Type B pancreatic cell (in vitro differentiated cells): ENCODE measurements at regions not wholly inside any gene's neighbourhood (a gene's known extent, or its start where the extent isn't known, plus 50 kb on each side); places are given as distances from the start of the nearest gene placed in this dataset.

ENCODE experiments used
- DNase-seq: peaks from one replicate; pipeline ENCODE4 v3.0.0; 2021; ENCODE audit warnings: mixed read lengths; ENCODE audit not compliant: unreplicated experiment; ENCODE audit errors: extremely low spot score
- H3K27ac Mint-ChIP-seq: 2 replicates; pipeline ENCODE4 v1.8.0; 2021; ENCODE audit warnings: mild to moderate bottlenecking, mixed read lengths
- H3K27me3 Mint-ChIP-seq: 2 replicates; pipeline ENCODE4 v1.8.0; 2021; ENCODE audit warnings: mixed read lengths
- H3K36me3 Mint-ChIP-seq: 2 replicates; pipeline ENCODE4 v1.8.0; 2021; ENCODE audit warnings: mixed read lengths
- H3K4me1 Mint-ChIP-seq: one replicate; pipeline ENCODE4 v1.8.0; 2021; ENCODE audit warnings: mixed read lengths; ENCODE audit not compliant: unreplicated experiment
- H3K4me3 Mint-ChIP-seq: 2 replicates; pipeline ENCODE4 v1.8.0; 2021; ENCODE audit warnings: mild to moderate bottlenecking, mixed read lengths
- H3K9me3 Mint-ChIP-seq: 2 replicates; pipeline ENCODE4 v1.8.0; 2021; ENCODE audit warnings: mixed read lengths
- TF ChIP-seq, protein P1 (sequence below): fragments of 200-600 bp; sonication (generic); conservative IDR thresholded peaks from 2 replicates; pipeline ENCODE4 v1.5.0; 2021; ENCODE audit warnings: antibody characterized with exemption, mild to moderate bottlenecking

DNA sequence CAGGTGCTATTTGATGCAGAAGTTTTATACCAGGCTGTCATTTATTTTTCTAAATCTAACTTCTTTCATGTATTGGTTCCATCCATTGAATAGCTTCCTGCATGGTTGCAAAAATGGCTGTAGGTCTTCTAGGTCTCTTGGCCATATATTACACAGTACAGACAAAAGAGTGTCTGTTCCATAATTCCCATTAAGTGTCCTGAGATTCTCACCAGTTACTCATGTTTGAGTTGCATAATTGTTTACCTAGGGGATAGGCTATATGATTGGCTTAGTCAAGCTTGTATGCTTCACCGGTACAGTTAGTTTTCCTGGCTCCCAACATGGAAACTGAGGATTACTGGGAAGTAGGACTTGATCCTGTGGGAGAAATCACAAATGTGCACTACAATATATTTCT is 399.4 kb upstream of the NUDT12 start:
- TF ChIP-seq, protein P1, sequence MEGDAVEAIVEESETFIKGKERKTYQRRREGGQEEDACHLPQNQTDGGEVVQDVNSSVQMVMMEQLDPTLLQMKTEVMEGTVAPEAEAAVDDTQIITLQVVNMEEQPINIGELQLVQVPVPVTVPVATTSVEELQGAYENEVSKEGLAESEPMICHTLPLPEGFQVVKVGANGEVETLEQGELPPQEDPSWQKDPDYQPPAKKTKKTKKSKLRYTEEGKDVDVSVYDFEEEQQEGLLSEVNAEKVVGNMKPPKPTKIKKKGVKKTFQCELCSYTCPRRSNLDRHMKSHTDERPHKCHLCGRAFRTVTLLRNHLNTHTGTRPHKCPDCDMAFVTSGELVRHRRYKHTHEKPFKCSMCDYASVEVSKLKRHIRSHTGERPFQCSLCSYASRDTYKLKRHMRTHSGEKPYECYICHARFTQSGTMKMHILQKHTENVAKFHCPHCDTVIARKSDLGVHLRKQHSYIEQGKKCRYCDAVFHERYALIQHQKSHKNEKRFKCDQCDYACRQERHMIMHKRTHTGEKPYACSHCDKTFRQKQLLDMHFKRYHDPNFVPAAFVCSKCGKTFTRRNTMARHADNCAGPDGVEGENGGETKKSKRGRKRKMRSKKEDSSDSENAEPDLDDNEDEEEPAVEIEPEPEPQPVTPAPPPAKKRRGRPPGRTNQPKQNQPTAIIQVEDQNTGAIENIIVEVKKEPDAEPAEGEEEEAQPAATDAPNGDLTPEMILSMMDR, result no peak
- Mint-ChIP-seq H3K27me3 (no peaks in the 10 kb centered on the region), H3K4me3 (no peak overlapping the region), H3K9me3 (peaks cover 6% of the 10 kb centered on the region), H3K36me3 (no peaks in the 10 kb centered on the region), H3K27ac (no peak overlapping the region), H3K4me1 (no peaks in the 10 kb centered on the region)
- no peak for DNase-seq

DNA sequence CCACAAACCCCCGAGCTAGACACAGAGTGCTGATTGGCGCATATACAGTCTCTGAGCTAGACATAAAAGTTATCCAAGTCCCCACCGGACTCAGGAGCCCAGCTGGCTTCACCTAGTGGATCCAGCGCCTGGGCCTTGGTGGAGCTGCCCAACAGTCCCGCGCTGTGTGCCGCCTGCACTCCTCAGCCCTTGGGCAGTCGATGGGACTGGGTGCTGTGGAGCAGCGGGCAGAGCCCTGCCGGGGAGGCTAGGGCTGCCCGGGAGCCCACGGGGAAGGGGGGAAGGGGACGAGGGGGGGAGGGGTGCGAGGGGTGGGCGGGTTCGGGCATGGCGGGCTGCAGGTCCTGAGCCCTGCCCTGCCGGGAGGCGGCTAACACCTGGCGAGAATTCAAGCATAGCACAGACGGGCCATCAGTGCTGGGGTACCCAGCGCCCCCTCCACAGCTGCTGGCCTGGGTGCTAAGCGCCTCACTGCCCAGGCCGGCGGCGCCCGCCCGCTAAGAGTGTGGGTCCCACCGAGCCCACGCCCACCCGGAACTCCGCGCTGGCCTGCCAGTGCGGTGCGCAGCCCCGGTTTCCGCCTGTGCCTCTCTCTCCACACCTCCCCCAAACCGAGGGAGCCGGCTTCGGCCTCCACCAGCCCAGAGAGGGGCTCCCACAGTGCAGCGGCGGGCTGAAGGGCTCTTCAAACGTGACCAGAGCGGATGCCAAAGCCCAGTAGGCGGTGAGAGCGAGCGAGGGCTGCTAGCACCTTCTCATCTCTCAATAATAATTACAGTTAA is 391.2 kb upstream of the NUDT12 start:
- no peak overlapping the region for H3K4me3 Mint-ChIP-seq
- H3K36me3 Mint-ChIP-seq, result no peaks in the 10 kb centered on the region
- H3K27me3 Mint-ChIP-seq, result no peaks in the 10 kb centered on the region
- H3K9me3 Mint-ChIP-seq, result peaks cover 5% of the 10 kb centered on the region
- H3K4me1 Mint-ChIP-seq, result no peaks in the 10 kb centered on the region
- no peak for DNase-seq
- TF ChIP-seq, protein P1, result no peak
- H3K27ac Mint-ChIP-seq, result no peak overlapping the region

DNA sequence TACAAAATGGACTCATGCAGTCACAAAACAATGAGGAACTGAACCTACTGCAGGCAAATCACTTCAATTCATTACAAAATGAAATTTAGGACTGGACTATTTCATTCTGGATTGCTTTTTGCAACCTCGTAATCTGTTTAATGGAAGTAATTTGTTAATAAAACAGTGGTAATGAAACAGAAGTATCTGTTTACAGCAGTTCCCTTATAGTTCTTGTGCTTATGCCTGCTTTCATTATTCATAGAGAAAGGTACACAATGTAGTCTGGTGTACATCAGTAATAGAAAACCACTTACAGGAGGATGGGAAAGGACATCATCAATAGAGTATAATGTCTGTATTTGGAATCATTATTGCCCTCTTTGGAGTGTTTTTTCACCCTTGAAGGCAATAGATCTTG is 389.2 kb upstream of the NUDT12 start:
- TF ChIP-seq, protein P1, result no peak
- H3K27me3 Mint-ChIP-seq, result no peaks in the 10 kb centered on the region

DNA sequence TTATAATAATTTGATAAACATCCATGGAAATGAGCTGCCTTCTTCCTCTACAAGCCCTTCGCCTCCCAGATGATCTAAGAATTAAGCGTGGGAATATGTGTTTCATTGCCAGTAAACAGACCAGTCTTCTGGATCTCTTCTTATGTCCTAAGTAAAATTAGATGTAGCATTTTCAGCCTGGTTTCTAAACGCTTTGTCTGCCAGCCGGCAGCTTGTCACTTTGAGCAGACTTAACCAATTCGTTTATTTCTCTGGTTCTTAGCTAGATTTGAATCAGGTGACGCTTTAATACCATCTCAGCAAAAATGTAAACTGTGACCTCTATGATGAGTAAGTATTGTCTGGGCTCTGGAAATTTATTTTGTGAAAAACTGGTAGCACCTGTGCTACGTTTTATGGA is 380.6 kb upstream of the NUDT12 start:
- Mint-ChIP-seq H3K36me3 (no peaks in the 10 kb centered on the region), H3K27ac (no peak overlapping the region), H3K27me3 (no peaks in the 10 kb centered on the region), H3K4me1 (peaks cover 16% of the 10 kb centered on the region), H3K4me3 (no peak overlapping the region), H3K9me3 (no peaks in the 10 kb centered on the region)
- TF ChIP-seq, protein P1, result no peak
- DNase-seq, result no peak

More for the DNA sequence above, 389.2 kb upstream of the NUDT12 start:
- Mint-ChIP-seq H3K4me1 (no peaks in the 10 kb centered on the region), H3K4me3 (no peak overlapping the region), H3K36me3 (no peaks in the 10 kb centered on the region), H3K27ac (no peak overlapping the region), H3K9me3 (peaks cover 5% of the 10 kb centered on the region)
- no peak for DNase-seq

DNA sequence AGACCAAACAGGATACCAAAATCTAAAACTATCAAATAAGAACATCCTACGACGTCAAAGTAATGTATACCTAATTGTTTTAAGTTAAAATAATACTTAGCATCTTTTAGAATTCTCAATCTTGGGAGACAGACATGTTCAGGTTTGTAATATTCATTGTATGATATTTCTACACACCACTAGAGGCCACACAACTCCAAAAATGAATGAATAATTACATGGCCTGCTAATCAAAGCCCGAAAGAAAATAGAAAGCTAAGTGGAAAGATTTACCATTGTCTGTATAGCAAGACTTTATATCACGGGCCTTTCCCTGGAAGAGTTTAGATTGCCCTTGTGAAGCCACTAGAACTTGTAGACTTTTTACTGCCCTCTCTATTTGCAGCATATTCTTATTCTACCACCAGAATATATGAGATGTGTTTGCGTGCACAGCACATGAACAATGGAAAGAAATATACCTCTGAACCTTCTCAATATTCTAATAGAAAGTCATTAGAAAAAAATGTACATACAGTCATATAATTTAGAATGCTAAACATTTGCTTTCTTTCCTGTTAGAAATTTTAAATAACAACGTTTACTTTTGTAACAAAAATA is 380.1 kb upstream of the NUDT12 start:
- peaks cover 18% of the 10 kb centered on the region for H3K4me1 Mint-ChIP-seq
- no peak overlapping the region for H3K4me3 Mint-ChIP-seq
- DNase-seq, result no peak
- no peaks in the 10 kb centered on the region for H3K36me3 Mint-ChIP-seq
- no peak overlapping the region for H3K27ac Mint-ChIP-seq
- no peaks in the 10 kb centered on the region for H3K9me3 Mint-ChIP-seq
- TF ChIP-seq, protein P1, result peak; percentile 32
- H3K27me3 Mint-ChIP-seq, result no peaks in the 10 kb centered on the region
